HepG2 (cell line): ENCODE measurements at regions not wholly inside any gene's neighbourhood (a gene's known extent, or its start where the extent isn't known, plus 50 kb on each side); places are given as distances from the start of the nearest gene placed in this dataset.

Experiments
- BHLHE40 ChIP-seq: IDR thresholded peaks from 2 replicates; pipeline ENCODE4 v1.6.1; 2011; ENCODE audit warnings: low read length, improper control_type of control experiment
- FLYWCH1 ChIP-seq: sonication (generic); formaldehyde crosslinking; IDR thresholded peaks from 2 replicates; pipeline ENCODE4 v1.8.1; 2023; ENCODE audit warnings: mild to moderate bottlenecking, missing genetic modification reagents
- NR2F2 ChIP-seq: IDR thresholded peaks from 2 replicates; pipeline ENCODE4 v1.6.1; 2012; ENCODE audit warnings: low read depth, inconsistent platforms, borderline replicate concordance
- SETDB1 ChIP-seq: sonication (generic); formaldehyde crosslinking; IDR thresholded peaks from 2 replicates; pipeline ENCODE4 v1.5.1; 2020; ENCODE audit warnings: missing genetic modification reagents, mild to moderate bottlenecking, borderline replicate concordance

- TF ChIP-seq FLYWCH1 (CRISPR knock-in tag) = no peak
- TF ChIP-seq NR2F2 = no peak
- TF ChIP-seq SETDB1 (CRISPR knock-in tag) = no peak
- TF ChIP-seq BHLHE40 = no peak
Observed at GRCh38 chr5:155211764-155212163, 198.2 kb downstream of the KIF4B start.
